ENCODE measurements at regions not wholly inside any gene's neighbourhood (a gene's known extent, or its start where the extent isn't known, plus 50 kb on each side); places are given as distances from the start of the nearest gene placed in this dataset.

- Histone ChIP-seq H3K4me3 (no peak overlapping the region), H3K36me3 (no peaks in the 10 kb centered on the region), H3K27ac (no peak overlapping the region), H3K9me3 (peaks cover 0 to 5% of the 10 kb centered on the region in 2 donors), H3K4me1 (peaks cover 0 to 3% of the 10 kb centered on the region in 2 donors), H3K27me3 (peaks cover 0 to 3% of the 10 kb centered on the region in 2 donors)
- ATAC-seq (no peak), DNase-seq (peak in 2 of 4 donors; percentile 7 to 40)
- no peak for TF ChIP-seq CTCF (IDR thresholded peaks at IDR 0.05)
- intact Hi-C loops (cut with DNase I), result no loop called here
These were observed 301.0 kb downstream of the TTLL7 start for GRCh38 chr1:83697961-83698360.

- intact Hi-C loops (cut with DNase I), result no loop called here
- ATAC-seq (no peak), DNase-seq (no peak)
- H3K9me3 ChIP-seq, result peaks cover 0 to 5% of the 10 kb centered on the region in 2 donors
- TF ChIP-seq CTCF (IDR thresholded peaks at IDR 0.05), result no peak
- no peak overlapping the region for H3K4me3 ChIP-seq
- peaks cover 0 to 4% of the 10 kb centered on the region in 2 donors for H3K4me1 ChIP-seq
- H3K27me3 ChIP-seq, result peaks cover 0 to 10% of the 10 kb centered on the region in 2 donors
- no peaks in the 10 kb centered on the region for H3K36me3 ChIP-seq
- no peak overlapping the region for H3K27ac ChIP-seq
These were observed 301.7 kb downstream of the TTLL7 start for GRCh38 chr1:83697220-83697619.

GRCh38 chr1:83694449-83694848, 304.5 kb downstream of the TTLL7 start:
- H3K36me3 ChIP-seq, result no peaks in the 10 kb centered on the region
- ATAC-seq, result no peak
- no peak overlapping the region for H3K27ac ChIP-seq
- no peak for DNase-seq
- TF ChIP-seq CTCF (IDR thresholded peaks at IDR 0.05), result no peak
- H3K4me3 ChIP-seq, result no peak overlapping the region
- peaks cover 0 to 14% of the 10 kb centered on the region in 2 donors for H3K27me3 ChIP-seq
- H3K9me3 ChIP-seq, result peaks cover 0 to 8% of the 10 kb centered on the region in 2 donors
- intact Hi-C loops (cut with DNase I), result no loop called here
- H3K4me1 ChIP-seq, result peaks cover 0 to 4% of the 10 kb centered on the region in 2 donors

GRCh38 chr1:83693427-83694126, 305.4 kb downstream of the TTLL7 start:
- intact Hi-C loops (cut with DNase I), result no loop called here
- Histone ChIP-seq H3K36me3 (no peaks in the 10 kb centered on the region), H3K4me3 (peak overlapping the region in 1 of 2 donors; percentile 17), H3K27ac (no peak overlapping the region), H3K4me1 (peaks cover 0 to 4% of the 10 kb centered on the region in 2 donors), H3K27me3 (peaks cover 0 to 14% of the 10 kb centered on the region in 2 donors), H3K9me3 (peaks cover 0 to 9% of the 10 kb centered on the region in 2 donors)
- ATAC-seq (no peak), DNase-seq (peak in 2 of 4 donors; percentile 22 to 24)
- no peak for TF ChIP-seq CTCF (IDR thresholded peaks at IDR 0.05)

- Histone ChIP-seq H3K9me3 (peaks cover 0 to 10% of the 10 kb centered on the region in 2 donors), H3K27ac (no peak overlapping the region), H3K36me3 (no peaks in the 10 kb centered on the region), H3K4me1 (peaks cover 0 to 4% of the 10 kb centered on the region in 2 donors), H3K4me3 (peak overlapping the region; percentile 5 to 17), H3K27me3 (peaks cover 0 to 14% of the 10 kb centered on the region in 2 donors)
- no peak for TF ChIP-seq CTCF (IDR thresholded peaks at IDR 0.05)
- ATAC-seq (peak; percentile 37), DNase-seq (peak in 2 of 4 donors; percentile 26 to 36)
- intact Hi-C loops (cut with DNase I), result no loop called here
These were observed 306.2 kb downstream of the TTLL7 start for GRCh38 chr1:83692524-83693381.

Measured in left lung (tissue), 4 donors.